Gastrocnemius medialis (tissue), 4 donors: ENCODE measurements at regions not wholly inside any gene's neighbourhood (a gene's known extent, or its start where the extent isn't known, plus 50 kb on each side); places are given as distances from the start of the nearest gene placed in this dataset.
"Not testable (repeated sequence)": the region's sequence is repeated elsewhere in the genome, so short reads cannot be mapped to it uniquely, and the experiment has no call there.

Experiments
- ATAC-seq, 2 donors: fragments of 150-250 bp; one replicate each; pipeline ENCODE4 v1.9.1; 2016
- DNase-seq, 2 donors: peaks; one replicate each; pipeline ENCODE4 v3.0.0-alpha.2; 2019
- H3K27ac ChIP-seq, 4 donors: fragments of 200-600 bp; sonication (generic); 1 replicate in 1 of 4; 2 replicates in 3 of 4; pipeline ENCODE4 v1.5.1; 2016 to 2018; ENCODE audit warnings: mild to moderate bottlenecking in 2 of 4, moderate library complexity in 1 of 4
- H3K27me3 ChIP-seq, 3 donors: fragments of 200-600 bp; sonication (generic) in 2 of 3; 1 replicate in 1 of 3; 2 replicates in 2 of 3; pipeline versions ENCODE4 v1.5.1 to v1.6.0; 2016 to 2019; ENCODE audit warnings: mild to moderate bottlenecking in 1 of 3, moderate library complexity in 1 of 3
- H3K36me3 ChIP-seq, 2 donors: fragments of 200-600 bp; sonication (generic) in 1 of 2; one replicate each; pipeline ENCODE4 v1.5.1; 2017 to 2018
- H3K4me1 ChIP-seq, 2 donors: fragments of 200-600 bp; sonication (generic) in 1 of 2; one replicate each; pipeline ENCODE4 v1.5.1; 2016 to 2017; ENCODE audit warnings: mild to moderate bottlenecking in 2 of 2
- H3K4me3 ChIP-seq, 4 donors: fragments of 200-600 bp; sonication (generic) in 3 of 4; 1 replicate in 1 of 4; 2 replicates in 3 of 4; pipeline ENCODE4 v1.5.1; 2016 to 2019; ENCODE audit warnings: mild to moderate bottlenecking in 2 of 4
- H3K9me3 ChIP-seq, 3 donors: fragments of 200-600 bp; sonication (generic) in 2 of 3; 1 replicate in 1 of 3; 2 replicates in 2 of 3; pipeline ENCODE4 v1.5.1; 2016 to 2019
- CTCF ChIP-seq, 5 experiments: fragments of 450-650 bp in 3 of 5; fragments of 200-600 bp in 2 of 5; sonication (generic) in 2 of 5; IDR thresholded peaks in 4 of 5; conservative IDR thresholded peaks in 1 of 5; 1 replicate in 4 of 5; 2 replicates in 1 of 5; pipeline ENCODE4 v1.5.1; 2016 to 2019; ENCODE audit warnings: antibody characterized with exemption in 5 of 5, mild to moderate bottlenecking in 3 of 5, moderate library complexity in 3 of 5
- POLR2A ChIP-seq, 2 donors: fragments of 450-650 bp; IDR thresholded peaks; one replicate each; pipeline ENCODE4 v1.6.1; 2017; ENCODE audit warnings: antibody characterized with exemption in 2 of 2, mild to moderate bottlenecking in 2 of 2, moderate library complexity in 2 of 2
- in situ Hi-C, 4 donors: fragments of 200-750 bp; cut with MboI; loops; one replicate each; pipeline versions ENCODE4 v1.15.0 to v1.8.0; 2017; ENCODE audit warnings: low sequenced_read_pairs in 4 of 4
- intact Hi-C: fragments of 100-400 bp; cut with DNase I; formaldehyde crosslinking; loops from one replicate; pipeline ENCODE4 v1.15.1; 2023; ENCODE audit warnings: low total_unique reads

GRCh38 chr13:88806438-88806837, 1135.3 kb downstream of the SLITRK5 start:
- Histone ChIP-seq H3K36me3 (no peaks in the 10 kb centered on the region), H3K4me3 (no peak overlapping the region), H3K27ac (no peak overlapping the region), H3K9me3 (no peaks in the 10 kb centered on the region), H3K27me3 (no peaks in the 10 kb centered on the region), H3K4me1 (no peaks in the 10 kb centered on the region)
- in situ Hi-C loops: no loop called here
- TF ChIP-seq CTCF (IDR thresholded peaks at IDR 0.05 in 4 of 5, conservative IDR thresholded peaks at IDR 0.05 in 1 of 5) (no peak), POLR2A (IDR thresholded peaks at IDR 0.05) (no peak)
- intact Hi-C loops: no loop called here
- ATAC-seq (no peak), DNase-seq (no peak)

- no peak for TF ChIP-seq CTCF (IDR thresholded peaks at IDR 0.05 in 4 of 5, conservative IDR thresholded peaks at IDR 0.05 in 1 of 5)
- TF ChIP-seq POLR2A (IDR thresholded peaks at IDR 0.05): no peak
- intact Hi-C loops: no loop called here
- in situ Hi-C loops: no loop called here
These were observed 1146.4 kb downstream of the SLITRK5 start for GRCh38 chr13:88817560-88817959.

GRCh38 chr13:88823114-88823513, 1151.9 kb downstream of the SLITRK5 start:
- in situ Hi-C loops: no loop called here

More at GRCh38 chr13:88817560-88817959, 1146.4 kb downstream of the SLITRK5 start:
- DNase-seq (no peak), ATAC-seq (no peak)
- H3K9me3 ChIP-seq: no peaks in the 10 kb centered on the region
- no peaks in the 10 kb centered on the region for H3K4me1 ChIP-seq
- H3K27ac ChIP-seq: no peak overlapping the region
- no peaks in the 10 kb centered on the region for H3K27me3 ChIP-seq
- no peaks in the 10 kb centered on the region for H3K36me3 ChIP-seq
- no peak overlapping the region for H3K4me3 ChIP-seq

GRCh38 chr13:88824218-88824617, 1153.0 kb downstream of the SLITRK5 start:
- no peak for TF ChIP-seq POLR2A (IDR thresholded peaks at IDR 0.05)
- no peak for TF ChIP-seq CTCF (IDR thresholded peaks at IDR 0.05 in 4 of 5, conservative IDR thresholded peaks at IDR 0.05 in 1 of 5)
- DNase-seq (no peak), ATAC-seq (no peak)
- intact Hi-C loops: no loop called here
- Histone ChIP-seq H3K4me3 (no peak overlapping the region), H3K27me3 (no peaks in the 10 kb centered on the region), H3K36me3 (no peaks in the 10 kb centered on the region), H3K9me3 (no peaks in the 10 kb centered on the region), H3K4me1 (no peaks in the 10 kb centered on the region), H3K27ac (no peak overlapping the region)
- in situ Hi-C loops: no loop called here

More at GRCh38 chr13:88823114-88823513, 1151.9 kb downstream of the SLITRK5 start:
- TF ChIP-seq CTCF (IDR thresholded peaks at IDR 0.05 in 4 of 5, conservative IDR thresholded peaks at IDR 0.05 in 1 of 5) (no peak), POLR2A (IDR thresholded peaks at IDR 0.05) (no peak)
- ATAC-seq: no peak
- H3K9me3 ChIP-seq: no peaks in the 10 kb centered on the region
- no peaks in the 10 kb centered on the region for H3K36me3 ChIP-seq
- H3K27ac ChIP-seq: no peak overlapping the region
- intact Hi-C loops: no loop called here
- no peak for DNase-seq
- H3K4me1 ChIP-seq: no peaks in the 10 kb centered on the region
- no peaks in the 10 kb centered on the region for H3K27me3 ChIP-seq
- H3K4me3 ChIP-seq: no peak overlapping the region

GRCh38 chr13:88840085-88840484, 1168.9 kb downstream of the SLITRK5 start:
- DNase-seq (no peak), ATAC-seq (no peak)
- intact Hi-C loops (no loop called here), in situ Hi-C loops (no loop called here)
- H3K4me3 ChIP-seq: no peak overlapping the region
- H3K4me1 ChIP-seq: no peaks in the 10 kb centered on the region
- no peaks in the 10 kb centered on the region for H3K9me3 ChIP-seq
- no peak for TF ChIP-seq POLR2A (IDR thresholded peaks at IDR 0.05)
- no peak for TF ChIP-seq CTCF (IDR thresholded peaks at IDR 0.05 in 4 of 5, conservative IDR thresholded peaks at IDR 0.05 in 1 of 5)
- H3K36me3 ChIP-seq: no peaks in the 10 kb centered on the region
- H3K27ac ChIP-seq: no peak overlapping the region
- no peaks in the 10 kb centered on the region for H3K27me3 ChIP-seq

GRCh38 chr13:88852293-88852692, 1181.1 kb downstream of the SLITRK5 start:
- H3K27ac ChIP-seq, ATAC-seq, H3K27me3 ChIP-seq, H3K9me3 ChIP-seq, H3K4me3 ChIP-seq, H3K4me1 ChIP-seq, DNase-seq, intact Hi-C loops, H3K36me3 ChIP-seq, in situ Hi-C loops: not testable (repeated sequence)
